Fibroblast of villous mesenchyme (primary cell): ENCODE measurements at regions not wholly inside any gene's neighbourhood (a gene's known extent, or its start where the extent isn't known, plus 50 kb on each side); places are given as distances from the start of the nearest gene placed in this dataset.

ENCODE experiments used
- DNase-seq: peaks from one replicate; pipeline ENCODE4 v3.0.0-alpha.2; 2010; ENCODE audit warnings: low read depth
- H3K4me3 ChIP-seq: 2 replicates; pipeline ENCODE4 v1.5.1; 2011; ENCODE audit warnings: low read depth, mild to moderate bottlenecking, low read length
- TF ChIP-seq, protein P1 (sequence below): IDR thresholded peaks from 2 replicates; pipeline ENCODE4 v1.5.1; 2012; ENCODE audit warnings: low read depth, mild to moderate bottlenecking, low read length; ENCODE audit not compliant: insufficient read depth

DNA sequence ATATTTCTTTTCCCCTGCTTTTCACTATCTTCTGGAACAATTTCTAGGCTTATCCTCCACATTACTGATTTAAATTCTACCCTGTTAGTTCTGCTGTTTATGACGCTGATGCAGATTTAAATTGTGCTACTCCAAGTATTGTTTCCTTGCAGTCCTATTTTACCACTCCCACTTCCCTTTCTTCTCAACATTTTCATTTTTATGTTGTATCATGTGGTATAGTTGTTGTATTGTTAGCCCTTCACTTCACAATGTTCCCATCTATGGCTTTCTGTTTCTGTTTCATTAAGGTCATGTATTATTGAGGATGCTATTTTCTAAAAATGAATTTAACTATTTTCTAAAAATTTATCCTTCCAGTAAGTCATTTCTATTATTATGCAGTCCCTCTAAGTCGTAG lies 254.4 kb downstream of the NDUFS4 start:
- no peak for DNase-seq
- TF ChIP-seq, protein P1, sequence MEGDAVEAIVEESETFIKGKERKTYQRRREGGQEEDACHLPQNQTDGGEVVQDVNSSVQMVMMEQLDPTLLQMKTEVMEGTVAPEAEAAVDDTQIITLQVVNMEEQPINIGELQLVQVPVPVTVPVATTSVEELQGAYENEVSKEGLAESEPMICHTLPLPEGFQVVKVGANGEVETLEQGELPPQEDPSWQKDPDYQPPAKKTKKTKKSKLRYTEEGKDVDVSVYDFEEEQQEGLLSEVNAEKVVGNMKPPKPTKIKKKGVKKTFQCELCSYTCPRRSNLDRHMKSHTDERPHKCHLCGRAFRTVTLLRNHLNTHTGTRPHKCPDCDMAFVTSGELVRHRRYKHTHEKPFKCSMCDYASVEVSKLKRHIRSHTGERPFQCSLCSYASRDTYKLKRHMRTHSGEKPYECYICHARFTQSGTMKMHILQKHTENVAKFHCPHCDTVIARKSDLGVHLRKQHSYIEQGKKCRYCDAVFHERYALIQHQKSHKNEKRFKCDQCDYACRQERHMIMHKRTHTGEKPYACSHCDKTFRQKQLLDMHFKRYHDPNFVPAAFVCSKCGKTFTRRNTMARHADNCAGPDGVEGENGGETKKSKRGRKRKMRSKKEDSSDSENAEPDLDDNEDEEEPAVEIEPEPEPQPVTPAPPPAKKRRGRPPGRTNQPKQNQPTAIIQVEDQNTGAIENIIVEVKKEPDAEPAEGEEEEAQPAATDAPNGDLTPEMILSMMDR, result no peak
- no peak overlapping the region for H3K4me3 ChIP-seq

DNA sequence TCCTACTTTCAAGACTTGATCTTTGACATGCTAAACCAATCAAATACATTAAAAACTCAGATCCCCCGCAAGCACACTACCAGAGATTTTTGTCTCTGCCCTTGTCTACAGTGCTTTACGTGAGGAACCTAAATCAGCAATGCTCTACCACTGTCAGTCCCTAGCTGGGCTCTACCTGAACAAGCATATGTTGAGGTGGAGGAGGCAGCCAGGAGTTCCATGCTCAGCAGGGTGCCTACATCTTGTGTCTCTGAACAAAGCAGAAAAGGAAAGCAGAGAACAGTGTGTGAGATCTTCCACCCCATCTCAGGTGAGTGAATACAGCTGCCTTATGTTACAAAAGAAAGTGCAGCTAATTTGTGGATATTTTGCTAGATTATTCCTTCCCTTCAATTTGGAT lies 255.0 kb downstream of the NDUFS4 start:
- TF ChIP-seq, protein P1, result no peak
- H3K4me3 ChIP-seq, result no peak overlapping the region
- DNase-seq, result no peak

DNA sequence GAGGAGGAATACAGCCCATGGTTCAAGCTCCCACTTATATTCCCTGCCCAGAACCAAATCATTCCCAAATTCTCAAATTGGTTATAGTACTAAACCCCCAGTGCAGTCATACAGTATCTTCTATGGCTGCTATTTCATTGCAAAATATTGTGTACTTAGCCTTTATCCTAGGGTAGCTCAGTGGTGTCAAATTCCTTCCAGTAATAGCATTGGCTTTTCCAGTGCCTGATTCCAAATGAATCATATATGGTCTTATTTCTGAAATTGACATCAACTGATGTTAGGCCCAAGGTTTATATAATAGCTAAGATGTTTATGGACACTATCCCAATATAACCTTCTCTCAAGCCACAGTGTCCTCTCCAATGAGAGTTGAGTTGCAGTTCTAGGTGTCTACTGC lies 256.7 kb downstream of the NDUFS4 start:
- H3K4me3 ChIP-seq, result no peak overlapping the region
- TF ChIP-seq, protein P1, result no peak
- no peak for DNase-seq

DNA sequence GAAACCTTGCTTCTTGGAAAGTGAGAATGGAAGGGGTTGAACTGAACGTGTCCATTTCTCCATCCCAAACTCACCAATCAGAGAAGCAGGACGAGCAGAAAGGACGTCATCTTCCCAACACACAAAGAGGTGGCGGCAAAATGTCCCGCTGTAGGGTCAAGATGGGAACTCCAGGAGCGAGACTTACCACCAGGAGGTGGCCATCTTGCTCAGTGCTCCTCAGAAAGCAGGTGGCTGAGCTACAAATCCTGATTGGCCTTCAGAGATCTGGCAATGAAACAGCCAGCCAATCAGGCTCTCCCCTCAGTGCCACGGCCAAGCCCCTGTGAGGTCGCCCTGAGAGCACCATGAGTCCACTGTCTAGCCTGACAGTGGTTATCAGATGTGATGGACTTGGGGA lies 259.0 kb downstream of the NDUFS4 start:
- no peak for DNase-seq
- TF ChIP-seq, protein P1, result no peak
- no peak overlapping the region for H3K4me3 ChIP-seq

DNA sequence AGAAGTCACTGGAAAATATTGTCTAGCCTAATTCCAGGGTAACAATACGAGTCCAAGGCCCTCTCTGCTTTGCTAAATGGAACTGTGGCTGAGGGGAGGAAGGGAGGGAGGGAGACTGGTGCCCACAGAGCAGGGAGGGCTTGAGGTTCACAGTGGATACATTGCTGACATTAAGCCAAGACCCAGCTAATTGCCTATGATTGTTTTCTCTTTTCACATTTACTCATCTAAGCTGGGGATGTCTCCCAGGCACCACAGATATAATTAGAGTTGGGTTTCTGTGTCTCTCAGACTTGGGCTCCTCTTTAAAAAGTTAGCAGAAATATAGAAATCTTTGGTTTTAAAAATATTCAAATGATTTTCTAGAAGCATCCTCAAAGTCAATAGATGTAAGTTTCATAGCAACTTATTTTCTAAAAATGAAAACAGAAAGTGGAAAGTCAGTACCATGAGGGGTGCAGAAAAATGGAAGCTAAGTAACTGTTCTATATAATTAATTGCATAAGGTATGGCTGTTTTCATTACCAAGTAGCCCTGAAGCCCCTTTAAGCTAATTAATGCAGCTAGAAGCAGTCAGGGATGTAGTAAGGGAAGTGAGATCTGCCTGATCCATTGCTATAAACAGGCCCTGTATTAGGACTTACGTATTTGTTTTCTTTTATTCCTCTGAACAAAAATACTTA lies 259.8 kb downstream of the NDUFS4 start:
- DNase-seq, result no peak
- TF ChIP-seq, protein P1, result no peak
- no peak overlapping the region for H3K4me3 ChIP-seq

DNA sequence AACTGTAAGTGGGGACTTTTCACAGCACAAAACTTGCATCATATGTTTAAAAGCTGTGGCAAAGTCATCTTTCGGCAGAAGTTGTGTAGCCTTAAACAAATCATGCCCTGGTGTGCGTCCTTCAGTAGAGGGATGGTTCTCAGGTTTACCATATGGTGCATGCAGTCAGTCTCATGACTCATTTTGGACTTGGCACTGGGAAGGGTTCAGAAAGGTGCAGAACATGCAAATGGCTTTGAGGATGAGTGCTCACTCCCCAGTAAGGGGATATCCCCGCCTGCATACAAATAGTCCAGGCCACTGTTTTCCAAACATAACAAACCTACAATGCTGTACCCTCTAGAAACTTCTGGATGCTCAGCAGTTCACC lies 260.3 kb downstream of the NDUFS4 start:
- no peak overlapping the region for H3K4me3 ChIP-seq
- no peak for DNase-seq
- TF ChIP-seq, protein P1, result no peak

DNA sequence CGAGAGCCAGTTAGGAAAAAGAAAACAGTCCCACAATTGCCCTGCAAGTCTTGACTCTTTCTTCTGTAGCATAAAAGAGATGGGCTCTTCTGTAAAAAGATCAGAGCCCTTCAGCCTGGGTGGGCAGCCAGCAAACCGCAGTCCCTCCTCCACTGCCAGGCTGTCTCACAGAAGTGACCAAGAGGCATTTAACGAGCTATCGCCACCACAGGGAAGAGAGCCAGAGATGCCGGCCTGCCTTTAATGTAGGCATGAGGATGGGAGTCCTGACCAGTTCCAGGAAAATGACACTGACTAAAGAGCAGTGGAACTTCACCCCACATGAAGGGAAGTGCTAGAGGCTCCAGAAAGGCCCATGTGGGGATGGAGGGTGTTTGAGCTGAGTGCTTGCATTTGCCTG lies 264.6 kb downstream of the NDUFS4 start:
- TF ChIP-seq, protein P1, result no peak
- DNase-seq, result no peak
- no peak overlapping the region for H3K4me3 ChIP-seq
